HG03354 (cell line): ENCODE measurements at regions not wholly inside any gene's neighbourhood (a gene's known extent, or its start where the extent isn't known, plus 50 kb on each side); places are given as distances from the start of the nearest gene placed in this dataset.
"Not testable (repeated sequence)": the region's sequence is repeated elsewhere in the genome, so short reads cannot be mapped to it uniquely, and the experiment has no call there.

Experiments used
- ATAC-seq: cut with Tn5 transposase; IDR thresholded peaks from one replicate; pipeline ENCODE4 v1.9.1; 2021; ENCODE audit warnings: mild to moderate bottlenecking; ENCODE audit not compliant: unreplicated experiment, poor library complexity, severe bottlenecking

- ATAC-seq: no peak
Measured at GRCh38 chr15:96462768-96463750, 132.6 kb downstream of the NR2F2 start.

GRCh38 chr15:96466389-96466947 is 136.0 kb downstream of the NR2F2 start:
- no peak for ATAC-seq

DNA sequence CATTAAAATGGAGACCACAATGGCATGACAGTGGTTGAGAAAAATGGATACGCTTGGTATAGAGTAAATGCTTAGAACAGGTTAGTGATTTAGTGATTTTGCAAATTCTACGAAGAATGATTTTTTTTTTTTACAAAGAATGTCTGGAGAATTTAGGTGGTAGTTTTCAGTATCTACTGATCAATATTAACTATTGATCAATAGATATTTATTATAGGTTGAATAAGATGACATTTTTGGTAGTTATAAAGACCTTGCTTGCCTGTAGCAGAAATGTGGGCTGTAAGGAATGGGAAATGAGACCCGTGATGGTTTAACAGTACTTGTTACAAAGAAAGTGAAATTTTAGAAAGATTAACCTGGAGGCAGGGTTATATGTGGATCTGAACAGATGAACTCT is 137.5 kb downstream of the NR2F2 start:
- ATAC-seq: no peak

- ATAC-seq: no peak
Measured at GRCh38 chr15:96470681-96471310, 140.3 kb downstream of the NR2F2 start.

DNA sequence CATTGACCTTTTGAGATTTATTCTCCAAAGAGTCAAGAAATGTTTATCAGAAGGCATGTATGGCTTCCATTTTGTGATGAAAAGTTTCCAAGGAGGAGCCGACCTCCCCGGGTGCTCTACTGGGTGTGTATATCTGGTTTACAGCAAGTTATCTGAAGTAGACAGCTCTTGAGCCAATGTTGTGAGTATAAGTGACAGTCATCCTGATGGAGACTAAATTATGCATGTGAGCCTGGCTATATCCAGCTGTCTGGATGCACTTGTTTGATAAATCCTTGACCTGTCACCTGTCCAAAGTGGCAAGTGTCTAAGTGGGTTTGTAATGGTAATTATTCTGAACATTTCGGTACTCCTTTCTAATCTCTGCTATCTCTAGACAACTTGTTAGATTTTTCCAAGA is 142.2 kb downstream of the NR2F2 start:
- no peak for ATAC-seq

GRCh38 chr15:96473556-96473955 is 143.1 kb downstream of the NR2F2 start:
- no peak for ATAC-seq

GRCh38 chr15:96474231-96474664 is 143.7 kb downstream of the NR2F2 start:
- ATAC-seq: no peak

GRCh38 chr15:96477227-96477626 is 146.7 kb downstream of the NR2F2 start:
- no peak for ATAC-seq

DNA sequence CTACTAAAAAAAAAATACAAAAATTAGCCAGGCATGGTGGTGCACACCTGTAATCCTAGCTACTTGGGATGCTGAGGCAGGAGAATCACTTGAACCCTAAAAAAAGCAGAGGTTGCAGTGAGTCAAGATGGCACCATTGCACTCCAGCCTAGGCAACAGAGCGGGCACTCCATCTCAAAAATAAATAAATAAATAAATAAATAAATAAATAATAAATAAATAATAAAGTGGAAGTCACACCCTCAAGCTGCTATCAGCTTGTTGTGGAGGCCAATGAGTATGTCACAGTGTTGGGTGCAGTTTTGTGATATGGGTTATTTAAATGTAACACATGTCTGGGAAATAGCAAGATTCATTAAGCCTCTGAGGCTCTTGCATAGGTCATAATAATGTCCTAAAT is 153.9 kb downstream of the NR2F2 start:
- not testable (repeated sequence) for ATAC-seq

DNA sequence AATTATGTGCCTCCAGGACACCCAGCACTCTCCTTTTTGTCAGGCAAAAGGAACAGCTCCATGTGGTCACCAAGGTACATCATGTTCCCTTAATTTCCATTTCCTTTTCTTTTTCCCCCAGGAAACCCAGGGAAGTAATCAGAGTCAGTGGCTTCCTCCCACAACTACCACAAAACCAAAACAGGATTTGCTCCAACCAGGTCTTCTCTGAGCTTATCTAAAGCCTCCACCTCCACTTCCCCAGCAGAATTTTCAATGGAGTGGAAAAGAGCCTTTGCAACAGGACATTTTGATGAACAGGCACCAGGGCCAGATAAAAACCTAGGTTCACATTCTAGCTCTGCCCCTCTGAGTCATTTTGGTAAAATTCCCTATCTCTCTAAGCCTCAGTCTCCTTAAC is 154.3 kb downstream of the NR2F2 start:
- ATAC-seq: no peak

GRCh38 chr15:96487245-96487644 is 156.7 kb downstream of the NR2F2 start:
- no peak for ATAC-seq

GRCh38 chr15:96491066-96491699 is 160.7 kb downstream of the NR2F2 start:
- ATAC-seq: not testable (repeated sequence)

GRCh38 chr15:96491700-96492644 is 161.5 kb downstream of the NR2F2 start:
- ATAC-seq: not testable (repeated sequence)

DNA sequence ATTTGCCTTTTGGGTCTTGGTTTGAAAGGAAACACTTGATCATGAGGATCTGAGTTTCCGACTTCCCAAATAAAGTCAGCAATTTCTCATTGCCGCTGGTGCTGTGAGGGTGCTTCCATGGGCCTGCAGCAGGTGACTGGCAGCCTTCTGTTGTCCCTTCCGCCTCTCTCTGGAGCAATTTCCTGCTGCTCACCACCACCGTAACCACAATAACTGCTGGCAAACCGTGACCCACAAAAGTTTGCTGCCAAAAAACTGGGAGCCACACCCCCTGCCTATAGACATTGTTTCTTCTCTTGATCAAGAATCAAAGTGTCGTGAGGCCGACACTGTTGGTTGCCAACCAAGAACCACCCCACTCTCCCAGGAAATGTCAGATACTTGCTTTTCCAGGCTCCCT is 164.0 kb downstream of the NR2F2 start:
- no peak for ATAC-seq

DNA sequence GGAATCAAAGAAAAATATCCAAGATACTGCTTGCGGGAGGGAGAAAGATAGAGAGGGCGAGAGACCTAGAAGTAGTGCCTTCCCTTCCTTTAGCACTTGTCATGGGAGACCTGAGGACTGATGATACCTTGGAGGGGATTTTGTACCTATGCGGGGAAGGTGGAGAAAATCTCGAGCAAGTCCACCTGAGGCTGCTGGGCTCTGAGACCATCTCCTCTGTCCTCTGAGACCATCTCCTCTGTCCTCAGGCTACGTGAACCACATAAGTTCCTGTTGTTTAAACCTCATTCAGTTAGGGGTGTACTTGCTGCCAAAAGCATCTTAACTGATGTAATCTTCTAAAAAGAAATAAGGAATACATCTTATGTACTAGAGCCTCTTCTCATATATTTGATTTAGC is 164.9 kb downstream of the NR2F2 start:
- no peak for ATAC-seq

GRCh38 chr15:96497951-96498350 is 167.5 kb downstream of the NR2F2 start:
- no peak for ATAC-seq

DNA sequence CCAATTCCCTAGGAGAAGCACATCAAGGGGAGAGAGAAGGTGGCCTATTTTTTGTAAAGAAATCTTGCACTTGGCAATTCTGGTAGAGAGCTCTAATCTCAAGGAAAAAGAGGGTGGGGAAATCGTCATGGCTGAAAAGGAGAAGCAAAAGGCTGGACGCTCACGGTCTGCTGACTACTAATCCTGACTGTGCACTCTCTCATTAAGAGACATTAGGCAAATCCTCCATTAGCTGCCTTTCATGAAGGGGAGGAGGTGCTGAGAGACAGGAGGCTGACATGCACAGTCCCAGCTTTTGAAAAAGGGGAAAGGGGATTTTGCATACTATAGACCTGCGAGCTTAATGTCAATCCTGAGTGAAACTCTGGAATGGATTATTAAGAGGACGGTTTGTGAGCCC is 170.0 kb downstream of the NR2F2 start:
- no peak for ATAC-seq

- ATAC-seq: no peak
Measured at GRCh38 chr15:96501362-96501761, 170.9 kb downstream of the NR2F2 start.

DNA sequence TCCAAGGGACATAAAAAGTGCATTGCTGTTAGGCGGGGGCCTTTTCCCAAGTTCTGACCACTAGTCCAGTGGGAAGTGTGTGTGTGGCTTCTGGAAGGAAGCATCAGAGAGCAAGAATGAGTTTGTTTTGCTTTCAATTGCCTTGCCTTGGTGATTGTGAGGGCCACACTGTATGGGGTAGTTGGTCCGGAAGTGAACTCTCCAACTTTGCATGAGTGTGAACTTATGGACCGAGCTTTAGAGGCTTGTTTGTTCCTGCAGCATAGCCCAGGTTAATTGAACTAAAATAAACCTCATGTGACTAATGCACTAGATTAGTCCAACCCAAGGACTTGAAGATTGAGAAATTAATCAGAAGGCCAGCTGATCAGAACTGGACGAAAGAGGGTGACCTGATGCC is 171.7 kb downstream of the NR2F2 start:
- ATAC-seq: no peak
